ENCODE measurements at regions not wholly inside any gene's neighbourhood (a gene's known extent, or its start where the extent isn't known, plus 50 kb on each side); places are given as distances from the start of the nearest gene placed in this dataset.

- TF ChIP-seq CTCF (IDR thresholded peaks at IDR 0.05; ENCODE audit: extremely low read depth in 1 of 2, insufficient read depth in 1 of 2, low read depth in 1 of 2, low read length in 2 of 2) = no peak
- TF ChIP-seq EZH2 (IDR thresholded peaks at IDR 0.05; ENCODE audit: borderline replicate concordance, low read depth, low read length, severe bottlenecking) = no peak
- TF ChIP-seq POLR2A (IDR thresholded peaks at IDR 0.05; ENCODE audit: low read depth, low read length) = no peak
- no peak for TF ChIP-seq MYC (IDR thresholded peaks at IDR 0.05; ENCODE audit: low read depth, low read length)
- no peak for TF ChIP-seq POLR2AphosphoS5 (IDR thresholded peaks at IDR 0.05; ENCODE audit: insufficient read depth, low read depth, low read length)
- no peak for TF ChIP-seq FOS (IDR thresholded peaks at IDR 0.05; ENCODE audit: borderline replicate concordance, insufficient read depth, low read length)
- no peak for TF ChIP-seq MAX (IDR thresholded peaks at IDR 0.05; ENCODE audit: insufficient read depth, insufficient read length)
Observed at GRCh38 chr17:33671491-33671890, 378.4 kb upstream of the ASIC2 start.

All from endothelial cell of umbilical vein (primary cell).